ENCODE measurements at regions not wholly inside any gene's neighbourhood (a gene's known extent, or its start where the extent isn't known, plus 50 kb on each side); places are given as distances from the start of the nearest gene placed in this dataset.

GRCh38 chr2:195480121-195480520 is 176.9 kb upstream of the SLC39A10 start:
- no peak overlapping the region for H3K27ac ChIP-seq
- TF ChIP-seq CTCF (IDR thresholded peaks at IDR 0.05; ENCODE audit: low read depth, low read length), result no peak
- peaks cover 9% of the 10 kb centered on the region for H3K4me1 ChIP-seq (ENCODE audit: low read depth)
- no peaks in the 10 kb centered on the region for H3K36me3 ChIP-seq
- no peak overlapping the region for H3K4me3 ChIP-seq
- no peaks in the 10 kb centered on the region for H3K27me3 ChIP-seq
- H3K9me3 ChIP-seq (ENCODE audit: low read depth), result no peaks in the 10 kb centered on the region
- DNase-seq (ENCODE audit: low read depth in 1 of 2, low spot score in 1 of 2), result no peak

- Histone ChIP-seq H3K4me1 (ENCODE audit: low read depth) (peaks cover 9% of the 10 kb centered on the region), H3K27ac (no peak overlapping the region), H3K36me3 (no peaks in the 10 kb centered on the region), H3K9me3 (ENCODE audit: low read depth) (no peaks in the 10 kb centered on the region), H3K4me3 (no peak overlapping the region), H3K27me3 (no peaks in the 10 kb centered on the region)
- no peak for TF ChIP-seq CTCF (IDR thresholded peaks at IDR 0.05; ENCODE audit: low read depth, low read length)
- DNase-seq (ENCODE audit: low read depth in 1 of 2, low spot score in 1 of 2), result no peak
Measured at GRCh38 chr2:195479407-195479806, 177.6 kb upstream of the SLC39A10 start.

- no peak for TF ChIP-seq CTCF (IDR thresholded peaks at IDR 0.05; ENCODE audit: low read depth, low read length)
- Histone ChIP-seq H3K4me3 (no peak overlapping the region), H3K27ac (no peak overlapping the region), H3K9me3 (ENCODE audit: low read depth) (no peaks in the 10 kb centered on the region), H3K36me3 (no peaks in the 10 kb centered on the region), H3K4me1 (ENCODE audit: low read depth) (peaks cover 11% of the 10 kb centered on the region), H3K27me3 (no peaks in the 10 kb centered on the region)
- peak in 1 of 2 donors; percentile 44 for DNase-seq (ENCODE audit: low read depth in 1 of 2, low spot score in 1 of 2)
Measured at GRCh38 chr2:195477996-195478382, 179.0 kb upstream of the SLC39A10 start.

GRCh38 chr2:195477248-195477995 is 179.6 kb upstream of the SLC39A10 start:
- no peak overlapping the region for H3K27ac ChIP-seq
- no peaks in the 10 kb centered on the region for H3K27me3 ChIP-seq
- H3K36me3 ChIP-seq, result no peaks in the 10 kb centered on the region
- TF ChIP-seq CTCF (IDR thresholded peaks at IDR 0.05; ENCODE audit: low read depth, low read length), result no peak
- DNase-seq (ENCODE audit: low read depth in 1 of 2, low spot score in 1 of 2), result peak in 1 of 2 donors; percentile 84
- H3K9me3 ChIP-seq (ENCODE audit: low read depth), result no peaks in the 10 kb centered on the region
- H3K4me1 ChIP-seq (ENCODE audit: low read depth), result peaks cover 11% of the 10 kb centered on the region
- no peak overlapping the region for H3K4me3 ChIP-seq

GRCh38 chr2:195475336-195475735 is 181.7 kb upstream of the SLC39A10 start:
- Histone ChIP-seq H3K4me3 (no peak overlapping the region), H3K36me3 (no peaks in the 10 kb centered on the region), H3K27ac (peak overlapping the region; percentile 83), H3K4me1 (ENCODE audit: low read depth) (peaks cover 21% of the 10 kb centered on the region), H3K27me3 (no peaks in the 10 kb centered on the region), H3K9me3 (ENCODE audit: low read depth) (no peaks in the 10 kb centered on the region)
- DNase-seq (ENCODE audit: low read depth in 1 of 2, low spot score in 1 of 2), result peak; percentile 19 to 62
- TF ChIP-seq CTCF (IDR thresholded peaks at IDR 0.05; ENCODE audit: low read depth, low read length), result no peak
